Midbrain (tissue), 1 donor: ENCODE measurements at regions not wholly inside any gene's neighbourhood (a gene's known extent, or its start where the extent isn't known, plus 50 kb on each side); places are given as distances from the start of the nearest gene placed in this dataset.

Experiments used
- DNase-seq: peaks from one replicate; lab custom pipeline; 2025; lab: John Stamatoyannopoulos, UW

DNA sequence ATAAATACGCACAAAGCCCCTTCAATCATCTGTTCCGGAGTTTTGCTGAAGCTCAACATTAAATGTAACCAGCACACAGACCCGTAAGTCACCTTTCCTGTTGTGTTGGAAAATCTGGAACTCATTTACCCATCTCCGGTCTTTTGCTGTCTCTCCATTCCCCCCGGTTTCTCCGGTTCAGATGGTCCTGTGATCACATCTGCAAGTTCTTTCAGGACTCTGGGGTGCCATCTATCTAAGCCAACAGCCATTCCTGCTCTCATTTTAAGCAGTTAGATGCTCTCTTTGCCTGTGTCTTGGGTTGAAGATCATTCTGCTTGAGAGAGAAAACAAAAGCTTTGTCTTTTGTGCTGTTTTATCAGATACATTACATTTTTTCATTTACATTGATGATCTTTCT is 91.7 kb upstream of the TGIF1 start:
- DNase-seq = no peak

DNA sequence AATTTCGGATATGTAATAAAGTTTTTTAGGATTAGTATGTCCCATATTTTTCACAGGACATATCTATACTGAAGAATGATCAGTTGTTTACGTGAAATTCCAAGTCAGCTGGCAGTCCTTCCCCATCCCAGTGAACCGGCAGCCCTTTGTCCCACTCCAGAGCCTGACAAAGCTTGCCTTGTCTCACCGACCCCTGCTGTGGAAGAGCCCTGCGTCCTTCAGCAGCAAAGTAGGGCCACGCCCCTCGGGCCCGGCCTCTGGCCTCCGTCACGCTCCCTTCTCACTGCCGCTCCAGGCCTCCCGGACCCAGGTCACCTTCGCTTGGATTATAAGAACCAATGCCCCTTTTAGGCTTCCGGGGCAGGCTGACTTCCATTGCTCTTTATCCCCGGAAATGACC is 89.8 kb upstream of the TGIF1 start:
- DNase-seq = peak; percentile 67

DNA sequence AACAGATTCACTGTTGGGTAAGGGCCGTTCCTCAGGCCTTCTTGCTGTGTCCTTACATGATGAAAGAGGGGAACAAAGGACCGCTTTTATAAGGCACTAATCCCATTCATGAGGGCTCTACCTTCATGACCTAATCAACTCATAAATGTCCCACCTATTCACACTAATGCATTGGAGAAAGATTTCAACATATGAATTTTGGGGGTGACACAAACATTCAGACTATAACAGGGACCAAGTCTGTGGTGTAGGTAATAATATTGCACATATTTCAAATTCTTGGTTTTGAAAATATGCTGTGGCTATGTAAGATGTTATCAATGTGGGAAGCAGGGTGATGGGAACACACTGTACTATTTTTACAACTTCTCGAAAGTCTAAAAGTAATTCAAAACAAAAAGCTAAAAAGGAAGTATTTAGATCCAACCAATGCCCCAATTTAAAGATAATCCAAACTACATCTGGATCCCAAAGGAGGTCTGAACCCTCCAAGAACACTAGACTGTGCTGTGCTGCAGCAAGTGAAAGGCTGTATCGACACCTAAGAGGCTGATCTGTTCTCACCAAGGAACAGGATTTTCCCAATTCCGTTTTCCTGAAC is 82.4 kb upstream of the TGIF1 start:
- no peak for DNase-seq

DNA sequence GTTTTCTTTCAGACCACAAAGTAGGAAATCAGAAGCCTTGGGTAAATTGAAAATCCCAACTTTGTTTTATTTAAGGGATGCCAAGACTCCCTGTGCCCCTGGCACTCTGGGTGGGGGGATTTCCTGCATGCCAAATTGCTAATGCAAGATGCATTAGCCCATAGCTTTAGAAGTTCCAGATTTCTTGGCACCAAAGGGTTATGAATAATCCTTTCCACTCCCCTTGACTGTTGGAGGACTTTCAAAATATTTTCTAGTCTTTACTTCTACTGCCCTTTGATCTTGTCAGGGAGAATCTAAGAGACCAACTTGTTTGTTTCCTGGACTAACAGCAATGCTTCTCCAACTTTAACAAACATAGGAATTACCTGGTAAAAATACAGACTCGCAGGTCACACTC is 81.8 kb upstream of the TGIF1 start:
- no peak for DNase-seq

DNA sequence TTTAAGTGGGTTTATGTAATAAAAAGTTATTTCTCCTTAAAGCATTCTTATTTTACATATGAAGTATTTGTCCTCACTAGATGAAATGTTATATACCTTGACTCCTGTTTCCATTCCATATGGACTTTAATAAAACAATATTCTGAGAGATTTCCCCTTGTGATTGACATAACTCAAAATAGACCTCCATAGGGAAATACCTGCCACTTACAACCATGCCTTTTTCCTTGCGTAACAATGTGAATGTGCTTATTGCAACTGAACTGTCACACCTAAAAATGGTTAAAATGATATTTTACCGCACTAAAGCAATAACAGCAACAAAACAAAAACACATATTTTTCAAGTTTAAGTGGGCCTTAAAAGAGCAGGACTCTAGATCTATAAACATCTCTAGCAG is 70.3 kb upstream of the TGIF1 start:
- DNase-seq = no peak

DNA sequence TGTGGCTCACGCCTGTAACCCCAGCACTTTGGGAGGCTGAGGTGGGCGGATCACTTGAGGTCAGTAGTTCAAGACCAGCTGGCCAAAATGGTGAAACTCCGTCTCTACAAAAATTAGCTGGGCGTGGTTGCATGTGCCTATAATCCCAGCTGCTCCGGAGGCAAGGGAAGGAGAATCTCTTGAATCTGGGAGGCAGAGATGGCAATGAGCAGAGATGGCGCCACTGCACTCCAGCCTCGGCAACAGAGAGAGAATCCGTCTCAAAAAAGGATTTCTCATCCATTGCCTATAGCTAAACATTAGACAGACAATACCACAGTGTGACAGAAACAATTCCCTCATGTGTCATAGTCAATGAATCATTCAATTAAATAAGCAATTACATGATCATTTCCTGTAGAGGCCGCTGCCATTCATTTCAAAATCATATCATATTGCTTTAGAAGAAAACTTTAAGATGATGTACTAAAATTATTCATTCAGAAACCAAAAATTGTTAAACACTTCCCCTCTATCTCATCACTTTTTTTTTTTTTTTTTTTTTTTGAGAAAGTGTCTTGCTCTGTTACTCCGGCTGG is 69.5 kb upstream of the TGIF1 start:
- no peak for DNase-seq

DNA sequence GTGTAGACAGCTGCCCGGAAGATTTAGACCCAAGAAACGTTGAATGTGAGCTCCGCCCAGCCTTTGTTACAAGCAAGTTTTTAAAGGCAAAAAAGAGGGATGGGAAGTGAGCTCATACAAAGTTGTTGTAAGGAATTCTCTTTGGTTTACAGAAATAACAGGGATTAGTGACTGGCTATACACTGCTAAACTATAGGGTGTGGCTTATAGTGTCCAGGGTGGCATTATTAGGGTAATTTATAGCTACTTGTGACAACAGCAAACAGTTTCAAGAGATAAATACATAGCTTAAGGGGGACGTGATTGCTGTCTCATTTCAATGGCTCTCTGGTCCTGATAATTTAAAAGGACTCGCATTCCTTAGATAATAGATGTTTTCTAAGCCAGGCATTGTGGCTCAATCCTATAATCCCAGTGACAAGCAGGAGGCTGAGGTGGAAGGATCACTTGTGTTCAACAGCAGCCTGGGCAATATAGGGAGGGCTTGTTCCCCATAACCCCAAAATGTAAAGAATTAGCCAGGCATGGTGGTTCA is 66.5 kb upstream of the TGIF1 start:
- DNase-seq = no peak

DNA sequence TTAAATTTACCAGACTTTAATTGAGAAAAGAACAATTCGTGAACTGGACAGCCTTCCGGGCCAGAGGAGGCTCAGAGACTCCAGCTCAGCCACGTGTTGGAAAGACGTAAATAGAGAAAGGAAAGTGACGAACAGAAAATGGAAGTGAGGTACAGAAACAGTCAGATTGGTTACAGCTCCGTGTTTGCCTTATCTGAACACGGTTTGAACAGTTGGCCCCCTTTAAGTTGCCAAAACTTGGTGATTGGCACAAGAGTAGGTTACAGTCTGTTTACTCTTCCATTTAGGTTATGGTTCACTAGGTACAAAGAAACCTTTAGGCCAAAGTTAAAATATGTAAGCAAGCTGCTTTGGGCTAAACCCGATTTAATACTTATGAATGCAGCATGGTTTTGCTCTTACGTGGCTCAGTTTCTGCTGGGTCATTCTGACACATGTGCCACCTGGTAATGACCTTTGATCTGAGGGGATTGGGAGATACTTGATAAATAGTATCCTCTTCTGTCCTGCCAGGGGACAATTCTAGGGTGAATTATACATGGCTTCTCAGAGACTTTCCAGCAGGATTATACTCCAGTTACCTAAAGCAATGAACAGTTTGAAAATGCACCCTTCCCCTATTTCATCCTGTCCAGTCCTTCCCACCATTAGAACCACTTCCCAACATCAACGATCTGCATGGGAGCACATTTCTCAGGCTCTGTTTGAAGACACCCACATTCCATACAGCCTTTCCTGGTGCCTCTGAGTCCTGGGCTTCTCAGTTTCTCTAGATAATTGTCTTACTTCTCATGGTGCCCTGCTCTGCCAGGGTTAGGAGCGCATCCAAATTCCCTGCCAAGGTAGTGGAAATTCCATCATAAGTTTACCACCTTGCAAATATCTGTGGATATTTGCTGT is 65.1 kb upstream of the TGIF1 start:
- DNase-seq = no peak

DNA sequence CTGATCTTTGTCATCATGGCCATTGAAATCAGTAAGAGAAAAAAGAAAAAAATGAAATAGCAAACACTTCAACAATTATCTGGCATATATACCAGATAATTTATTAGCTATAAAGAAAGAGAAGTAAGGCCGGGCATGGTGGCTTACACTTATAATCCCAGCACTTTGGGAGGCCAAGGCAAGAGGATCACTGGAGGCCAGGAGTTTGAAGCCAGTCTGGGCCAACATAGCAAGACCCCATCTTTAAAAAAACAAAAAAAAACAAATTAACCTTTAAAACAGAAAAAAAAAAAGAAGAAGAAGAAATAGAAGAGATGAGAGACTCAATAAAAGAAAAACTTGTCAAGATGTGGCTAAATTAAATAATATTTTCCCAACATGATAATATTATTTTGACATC is 61.6 kb upstream of the TGIF1 start:
- DNase-seq = no peak

DNA sequence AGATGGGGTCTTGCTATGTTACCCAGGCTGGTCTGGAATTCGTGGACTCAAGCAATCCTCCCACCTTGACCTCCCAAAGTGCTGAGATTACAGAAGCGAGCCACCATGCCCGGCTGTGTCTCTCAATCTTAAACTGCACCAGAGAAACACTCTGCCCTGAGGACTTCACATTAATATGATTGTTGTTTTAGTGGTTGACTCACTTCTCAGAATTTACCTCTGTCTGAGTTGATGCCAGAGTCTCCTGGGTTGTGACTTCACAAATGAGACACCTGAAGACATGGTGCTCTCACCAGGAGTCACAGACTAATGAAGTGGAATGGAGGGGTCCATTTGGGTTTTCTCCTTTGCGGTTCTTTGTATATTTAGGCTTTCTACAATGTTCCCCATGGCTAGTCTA is 61.0 kb upstream of the TGIF1 start:
- DNase-seq = no peak

DNA sequence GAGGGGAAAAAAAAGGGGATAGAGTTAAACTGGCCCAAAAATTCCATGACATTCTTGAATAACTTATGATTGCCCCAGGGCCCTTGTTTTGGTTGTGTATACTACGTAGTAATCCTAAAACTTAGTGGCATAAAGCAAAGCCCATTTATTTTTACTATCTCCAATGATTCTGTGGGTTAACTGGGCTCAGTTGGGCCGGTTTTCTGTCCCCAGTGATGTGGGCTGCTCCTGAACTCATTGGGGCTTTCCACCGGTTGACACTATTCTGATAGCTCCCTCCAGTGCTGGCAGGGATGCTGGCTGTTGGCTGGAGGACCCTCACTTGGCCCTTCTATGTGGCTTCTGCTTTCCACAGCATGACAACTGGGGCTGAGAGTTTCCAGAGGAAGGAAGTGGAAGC is 60.0 kb upstream of the TGIF1 start:
- DNase-seq = no peak

DNA sequence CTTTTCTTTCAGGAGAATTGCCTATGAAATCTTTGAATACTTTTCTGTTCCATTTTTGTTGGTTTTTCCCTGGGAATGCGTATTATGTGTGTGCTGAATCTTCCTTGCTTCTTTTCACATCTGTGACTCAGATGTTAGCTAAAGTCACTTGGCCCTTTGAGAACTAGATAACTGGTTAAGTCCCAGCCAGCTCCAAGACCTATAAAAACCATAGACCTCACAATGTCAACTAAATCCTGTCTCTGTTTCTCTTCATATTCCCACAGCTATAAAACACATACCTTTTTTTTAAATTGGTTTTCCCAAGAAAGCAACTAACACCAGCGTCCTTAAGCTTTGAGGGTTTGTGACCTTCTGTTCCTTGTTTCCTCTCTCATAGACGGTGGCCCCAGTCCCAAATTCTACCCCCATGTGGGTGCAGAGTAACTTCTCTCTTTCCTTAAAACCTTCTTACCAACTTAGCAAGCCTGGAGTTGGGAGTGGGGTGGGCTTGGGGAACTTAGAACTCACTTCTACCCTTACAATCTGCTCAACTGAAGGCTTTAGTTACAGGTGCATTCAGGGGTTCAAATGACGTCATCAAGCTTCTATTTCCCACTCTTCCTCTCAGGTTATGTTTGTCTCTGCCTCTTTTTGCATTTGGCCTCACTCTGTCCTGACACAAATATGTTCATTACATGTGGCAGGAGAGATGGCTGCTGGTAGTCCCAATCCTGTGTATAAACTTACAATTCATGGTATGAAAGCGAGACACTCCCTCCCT is 58.1 kb upstream of the TGIF1 start:
- DNase-seq = no peak

DNA sequence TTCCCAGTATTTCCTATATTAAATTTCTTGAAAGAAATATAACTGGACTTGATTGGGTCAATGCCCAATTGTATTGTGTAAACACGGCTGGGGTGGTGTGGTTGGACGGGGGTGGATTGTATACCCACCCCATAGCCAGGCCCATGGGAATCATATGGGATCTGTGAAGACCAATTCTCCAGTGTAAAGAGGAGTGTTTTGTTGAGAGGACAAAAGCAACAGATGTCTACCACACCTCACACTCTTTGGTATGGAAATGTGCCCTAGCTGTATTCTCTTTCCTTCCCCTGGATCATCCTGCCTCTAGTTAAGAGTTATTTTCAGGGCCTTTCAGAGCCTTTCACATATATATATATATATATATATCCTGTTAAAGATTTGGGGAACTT is 57.5 kb upstream of the TGIF1 start:
- no peak for DNase-seq

DNA sequence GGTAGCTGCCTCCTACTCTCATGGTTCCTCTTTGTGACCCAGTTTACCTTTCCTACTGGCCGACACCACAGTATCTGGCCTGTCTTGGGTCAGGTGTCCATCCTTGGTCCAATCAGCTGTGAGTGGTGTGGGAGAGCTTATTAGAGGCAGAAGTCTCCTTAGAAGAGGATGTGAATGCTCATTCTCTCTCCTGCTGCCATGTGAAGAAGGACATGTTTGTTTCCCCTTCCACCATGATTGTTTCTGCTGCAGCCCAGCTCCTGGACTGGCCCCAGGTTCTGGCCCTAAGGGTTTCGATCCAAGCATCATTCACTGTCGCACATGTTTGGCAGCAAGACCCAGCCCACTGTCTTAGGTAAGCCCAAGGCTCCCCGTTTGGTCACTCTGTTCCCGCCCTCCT is 55.3 kb upstream of the TGIF1 start:
- DNase-seq = no peak

DNA sequence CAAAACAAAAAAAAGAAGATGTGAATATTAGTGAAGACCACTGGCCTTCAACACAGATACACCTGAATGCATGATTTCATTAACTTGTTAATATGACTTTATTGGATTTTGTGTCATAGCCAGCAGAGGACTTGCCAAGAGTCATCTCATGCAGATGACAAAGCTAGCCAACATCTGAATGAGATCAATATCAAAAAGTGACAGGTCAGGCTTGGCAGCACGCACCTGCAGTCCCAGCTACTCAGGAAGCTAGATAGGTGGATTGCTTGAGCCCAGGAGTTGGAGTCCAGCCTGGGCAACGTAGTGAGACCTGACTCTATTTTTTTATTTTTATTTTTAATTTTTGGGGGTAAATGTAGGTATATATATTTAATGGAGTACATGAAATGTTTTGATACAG is 54.5 kb upstream of the TGIF1 start:
- DNase-seq = no peak

DNA sequence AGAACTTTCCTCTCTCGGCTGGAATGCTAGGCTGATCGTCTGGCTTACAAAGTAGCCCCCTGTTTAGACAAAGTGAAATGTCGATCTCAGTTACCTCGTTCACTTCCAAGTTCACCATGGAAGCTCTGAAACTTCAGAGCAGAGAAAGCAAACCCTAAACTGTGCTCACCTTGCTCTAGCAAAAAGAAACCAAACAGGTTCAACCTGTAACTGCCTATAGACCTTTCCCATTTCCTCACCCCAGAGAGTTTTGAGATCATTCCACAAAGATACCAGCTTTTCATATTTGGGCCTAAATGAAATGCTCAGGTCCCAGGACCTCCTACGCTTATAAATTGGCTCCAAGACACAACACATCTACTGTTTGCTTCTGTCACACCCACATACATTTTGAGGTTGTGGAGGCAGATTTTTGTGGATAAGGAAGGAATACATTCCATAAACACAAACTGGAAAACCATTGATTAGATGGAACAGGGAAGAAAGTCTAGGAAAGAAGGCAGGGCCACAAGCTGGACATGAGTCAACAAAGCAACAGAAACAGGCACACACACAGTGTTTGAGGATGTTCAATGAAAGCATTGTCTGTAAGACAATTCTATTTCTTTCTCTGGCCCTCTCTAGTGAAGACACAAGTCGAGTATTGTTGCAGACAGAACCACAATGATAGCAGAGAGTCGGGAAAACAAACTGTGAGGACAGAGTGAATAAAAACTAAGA is 52.8 kb upstream of the TGIF1 start:
- peak; percentile 90 for DNase-seq

DNA sequence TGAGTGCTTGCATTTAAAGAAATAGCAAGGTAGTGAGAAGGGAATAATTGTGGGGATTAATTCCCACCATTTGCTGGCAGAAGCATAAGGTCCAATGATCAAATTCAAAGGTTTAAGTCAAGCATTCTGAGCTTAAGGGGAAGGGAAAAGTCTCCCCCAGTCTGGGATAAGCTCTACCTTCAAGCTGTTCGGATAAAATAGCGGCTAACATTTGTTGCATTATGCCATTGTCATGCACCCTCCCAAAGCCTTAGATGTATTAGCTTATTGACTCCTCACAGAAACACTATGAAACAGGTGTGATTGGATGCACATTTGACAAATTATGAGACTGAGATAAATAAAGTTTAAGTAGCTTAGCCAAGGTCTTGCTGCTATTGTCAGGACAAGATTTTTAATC is 52.2 kb upstream of the TGIF1 start:
- no peak for DNase-seq
